Transverse colon (tissue), 4 donors: ENCODE measurements at regions not wholly inside any gene's neighbourhood (a gene's known extent, or its start where the extent isn't known, plus 50 kb on each side); places are given as distances from the start of the nearest gene placed in this dataset.

ENCODE experiments used
- CTCF ChIP-seq, 5 experiments: fragments of 200-600 bp in 3 of 5; fragments of 450-650 bp in 2 of 5; sonication (generic) in 3 of 5; IDR thresholded peaks; 1 replicate in 2 of 5; 2 replicates in 3 of 5; pipeline ENCODE4 v1.5.1; 2016 to 2017; ENCODE audit warnings: antibody characterized with exemption in 5 of 5, inconsistent platforms in 3 of 5, mild to moderate bottlenecking in 2 of 5, moderate library complexity in 1 of 5
- EP300 ChIP-seq: sonication (generic); formaldehyde crosslinking; IDR thresholded peaks from one replicate; pipeline ENCODE4 v1.6.1; 2017; ENCODE audit warnings: antibody characterized with exemption, low read depth
- POLR2A ChIP-seq: fragments of 450-650 bp; IDR thresholded peaks from one replicate; pipeline ENCODE4 v1.6.1; 2016; ENCODE audit warnings: antibody characterized with exemption, mild to moderate bottlenecking, moderate library complexity
- POLR2AphosphoS5 ChIP-seq, 3 donors: sonication (generic); formaldehyde crosslinking; IDR thresholded peaks; one replicate each; pipeline ENCODE4 v1.6.1; 2016; ENCODE audit warnings: antibody characterized with exemption in 3 of 3

GRCh38 chr9:109652971-109653370 is 127.0 kb upstream of the PALM2AKAP2 start:
- TF ChIP-seq CTCF (IDR thresholded peaks at IDR 0.05) (no peak), POLR2A (no peak), EP300 (no peak), POLR2AphosphoS5 (IDR thresholded peaks at IDR 0.05) (no peak)
